Cardiac muscle cell (in vitro differentiated cells and primary cell): ENCODE measurements at regions not wholly inside any gene's neighbourhood (a gene's known extent, or its start where the extent isn't known, plus 50 kb on each side); places are given as distances from the start of the nearest gene placed in this dataset.
"Not testable (repeated sequence)": the region's sequence is repeated elsewhere in the genome, so short reads cannot be mapped to it uniquely, and the experiment has no call there.

Source experiments
- DNase-seq, 2 donors: peaks; one replicate each; pipeline versions ENCODE4 v3.0.0 to v3.0.0-alpha.2; 2010 to 2017; ENCODE audit warnings: low read depth in 1 of 2, low spot score in 1 of 2
- H3K27ac ChIP-seq: fragments of 200-600 bp; sonication (generic); 2 replicates; pipeline ENCODE4 v1.5.1; 2016
- H3K27me3 ChIP-seq: fragments of 200-600 bp; sonication (generic); 2 replicates; pipeline ENCODE4 v1.6.0; 2016; ENCODE audit warnings: control low read depth
- H3K36me3 ChIP-seq: fragments of 200-600 bp; sonication (generic); 2 replicates; pipeline ENCODE4 v1.5.1; 2016; ENCODE audit warnings: control low read depth
- H3K4me1 ChIP-seq: fragments of 200-600 bp; sonication (generic); 2 replicates; pipeline ENCODE4 v1.8.1; 2017; ENCODE audit warnings: low read depth, mild to moderate bottlenecking, mixed run types
- H3K4me3 ChIP-seq: fragments of 200-600 bp; sonication (generic); 2 replicates; pipeline ENCODE4 v1.5.1; 2016; ENCODE audit warnings: mild to moderate bottlenecking
- H3K9me3 ChIP-seq: fragments of 200-600 bp; sonication (generic); 2 replicates; pipeline ENCODE4 v1.5.1; 2017; ENCODE audit warnings: low read depth, mild to moderate bottlenecking, control low read depth
- TF ChIP-seq, protein P1 (sequence below): IDR thresholded peaks from 2 replicates; pipeline ENCODE4 v1.5.1; 2012; ENCODE audit warnings: low read depth, mild to moderate bottlenecking, low read length

DNA sequence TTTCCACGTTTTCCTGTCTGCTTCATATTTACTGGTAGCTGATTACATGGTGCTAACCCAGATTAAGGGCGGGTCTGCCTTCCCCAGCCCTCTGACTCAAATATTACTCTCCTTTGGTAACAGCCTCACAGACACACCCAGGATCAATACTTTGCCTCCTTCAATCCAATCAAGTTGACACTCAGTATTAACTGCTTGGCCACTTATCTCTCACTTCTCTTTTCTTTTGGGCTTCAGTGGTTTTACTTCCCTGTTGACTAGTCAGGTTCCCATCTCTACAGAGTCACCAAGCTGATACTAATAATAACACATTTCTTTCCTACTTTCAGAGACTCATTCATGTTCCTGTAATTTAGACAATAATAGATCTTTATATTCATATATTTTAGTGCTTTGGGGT lies 302.2 kb upstream of the MAP2 start:
- H3K9me3 ChIP-seq: no peaks in the 10 kb centered on the region
- H3K4me1 ChIP-seq: peaks cover 10% of the 10 kb centered on the region
- no peak overlapping the region for H3K4me3 ChIP-seq
- no peak overlapping the region for H3K27ac ChIP-seq
- DNase-seq: no peak
- no peaks in the 10 kb centered on the region for H3K27me3 ChIP-seq
- no peaks in the 10 kb centered on the region for H3K36me3 ChIP-seq
- TF ChIP-seq, protein P1, sequence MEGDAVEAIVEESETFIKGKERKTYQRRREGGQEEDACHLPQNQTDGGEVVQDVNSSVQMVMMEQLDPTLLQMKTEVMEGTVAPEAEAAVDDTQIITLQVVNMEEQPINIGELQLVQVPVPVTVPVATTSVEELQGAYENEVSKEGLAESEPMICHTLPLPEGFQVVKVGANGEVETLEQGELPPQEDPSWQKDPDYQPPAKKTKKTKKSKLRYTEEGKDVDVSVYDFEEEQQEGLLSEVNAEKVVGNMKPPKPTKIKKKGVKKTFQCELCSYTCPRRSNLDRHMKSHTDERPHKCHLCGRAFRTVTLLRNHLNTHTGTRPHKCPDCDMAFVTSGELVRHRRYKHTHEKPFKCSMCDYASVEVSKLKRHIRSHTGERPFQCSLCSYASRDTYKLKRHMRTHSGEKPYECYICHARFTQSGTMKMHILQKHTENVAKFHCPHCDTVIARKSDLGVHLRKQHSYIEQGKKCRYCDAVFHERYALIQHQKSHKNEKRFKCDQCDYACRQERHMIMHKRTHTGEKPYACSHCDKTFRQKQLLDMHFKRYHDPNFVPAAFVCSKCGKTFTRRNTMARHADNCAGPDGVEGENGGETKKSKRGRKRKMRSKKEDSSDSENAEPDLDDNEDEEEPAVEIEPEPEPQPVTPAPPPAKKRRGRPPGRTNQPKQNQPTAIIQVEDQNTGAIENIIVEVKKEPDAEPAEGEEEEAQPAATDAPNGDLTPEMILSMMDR: no peak

DNA sequence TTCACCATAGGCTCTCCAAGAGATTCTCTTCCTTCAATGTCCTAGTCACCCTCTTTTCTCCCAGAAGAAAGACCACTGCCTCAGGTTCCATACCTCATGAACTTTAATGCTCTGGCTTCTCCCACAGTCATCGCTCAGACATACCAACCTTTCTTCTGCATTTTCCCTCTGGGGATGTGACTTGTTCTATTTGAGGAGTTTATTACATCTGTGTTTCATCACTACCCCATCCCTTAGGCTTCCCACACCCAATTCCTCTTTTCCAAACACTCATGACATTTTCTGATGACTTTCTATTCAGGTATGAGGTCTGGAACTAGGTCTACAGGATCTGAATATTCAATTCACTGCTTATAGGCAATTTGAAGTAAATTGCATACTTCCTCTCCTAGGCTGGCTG lies 298.6 kb upstream of the MAP2 start:
- no peaks in the 10 kb centered on the region for H3K27me3 ChIP-seq
- TF ChIP-seq, protein P1: no peak
- H3K9me3 ChIP-seq: no peaks in the 10 kb centered on the region
- H3K4me3 ChIP-seq: no peak overlapping the region
- no peak for DNase-seq
- H3K36me3 ChIP-seq: no peaks in the 10 kb centered on the region
- peaks cover 6% of the 10 kb centered on the region for H3K4me1 ChIP-seq
- no peak overlapping the region for H3K27ac ChIP-seq

DNA sequence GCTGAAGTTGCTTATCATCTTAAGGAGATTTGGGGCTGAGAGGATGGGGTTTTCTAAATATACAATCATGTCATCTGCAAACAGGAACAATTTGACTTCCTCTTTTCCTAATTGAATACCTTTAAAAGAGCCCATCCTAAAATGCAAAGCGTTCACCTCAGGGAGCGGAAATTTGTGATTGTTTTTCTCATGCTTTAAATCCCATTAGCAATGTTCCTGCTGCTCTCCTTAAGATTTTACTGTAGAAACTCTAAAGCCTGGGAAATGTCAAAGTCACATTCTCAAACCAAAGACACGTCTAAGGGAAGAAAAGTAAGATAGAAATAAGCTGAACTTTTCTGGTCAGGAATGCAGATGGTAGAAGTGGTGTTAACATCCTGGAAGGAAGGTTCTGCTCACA lies 285.8 kb upstream of the MAP2 start:
- Histone ChIP-seq H3K27me3 (no peaks in the 10 kb centered on the region), H3K4me3 (no peak overlapping the region), H3K4me1 (no peaks in the 10 kb centered on the region), H3K9me3 (no peaks in the 10 kb centered on the region), H3K27ac (no peak overlapping the region), H3K36me3 (no peaks in the 10 kb centered on the region)
- TF ChIP-seq, protein P1: no peak
- no peak for DNase-seq

DNA sequence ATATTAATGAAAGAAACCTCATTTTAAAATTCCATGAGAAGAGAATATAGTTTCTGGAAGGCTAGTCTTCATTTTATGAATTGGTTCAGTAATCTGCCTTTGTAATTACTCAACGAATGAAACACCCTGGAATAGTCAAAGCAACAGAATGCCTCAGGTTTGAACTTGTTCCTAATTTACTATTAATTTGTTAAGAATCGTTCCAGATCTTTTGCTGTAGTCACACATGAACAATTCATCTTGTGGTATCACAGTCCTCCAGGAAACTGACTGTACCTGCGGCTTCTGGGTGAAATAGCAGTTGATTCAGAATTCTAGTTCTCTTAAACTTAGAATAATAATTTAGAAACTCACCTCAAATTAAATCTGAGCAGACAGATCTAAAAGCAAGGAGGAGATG lies 282.7 kb upstream of the MAP2 start:
- Histone ChIP-seq H3K4me1 (no peaks in the 10 kb centered on the region), H3K36me3 (no peaks in the 10 kb centered on the region), H3K9me3 (no peaks in the 10 kb centered on the region), H3K27ac (no peak overlapping the region), H3K27me3 (no peaks in the 10 kb centered on the region), H3K4me3 (no peak overlapping the region)
- DNase-seq: no peak
- TF ChIP-seq, protein P1: no peak

DNA sequence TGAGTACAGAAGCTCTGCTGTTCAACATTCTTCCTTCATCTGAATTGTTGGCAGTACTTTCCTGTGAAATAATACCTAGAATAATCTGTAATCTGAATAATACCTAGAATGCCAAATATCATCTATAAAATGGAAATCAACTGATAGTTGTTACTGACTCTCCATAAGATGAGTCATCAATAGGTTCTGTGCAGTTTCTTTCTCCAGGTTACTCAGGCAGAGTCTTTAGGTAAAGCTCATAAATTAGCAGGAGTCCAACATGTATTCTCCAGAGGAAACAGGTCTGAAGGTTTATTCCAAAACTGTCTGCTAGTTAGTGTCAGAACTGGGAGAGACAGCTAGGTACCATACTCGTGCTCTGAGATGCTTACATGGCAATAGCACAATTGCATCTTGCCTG lies 282.0 kb upstream of the MAP2 start:
- Histone ChIP-seq H3K36me3 (no peaks in the 10 kb centered on the region), H3K4me3 (no peak overlapping the region), H3K9me3 (no peaks in the 10 kb centered on the region), H3K4me1 (no peaks in the 10 kb centered on the region), H3K27me3 (no peaks in the 10 kb centered on the region), H3K27ac (no peak overlapping the region)
- TF ChIP-seq, protein P1: no peak
- DNase-seq: no peak

DNA sequence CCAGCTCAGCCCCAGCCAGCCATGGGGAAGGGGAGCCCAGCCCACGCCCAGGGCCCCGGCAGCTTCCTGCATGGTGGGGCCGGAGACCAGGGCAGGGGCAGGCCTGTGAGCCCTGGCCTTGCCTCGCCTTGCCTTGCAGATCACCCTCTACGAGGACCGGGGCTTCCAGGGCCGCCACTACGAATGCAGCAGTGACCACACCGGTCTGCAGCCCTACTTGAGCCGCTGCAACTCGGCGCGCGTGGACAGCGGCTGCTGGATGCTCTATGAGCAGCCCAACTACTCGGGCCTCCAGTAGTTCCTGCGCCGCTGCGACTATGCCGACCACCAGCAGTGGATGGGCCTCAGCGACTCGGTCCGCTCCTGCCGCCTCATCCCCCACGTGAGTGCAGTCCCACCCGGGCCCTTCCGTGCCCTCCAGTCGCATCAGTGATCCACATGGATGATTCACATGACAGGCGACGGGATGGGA lies 278.6 kb upstream of the MAP2 start:
- H3K27ac ChIP-seq, H3K9me3 ChIP-seq, H3K4me1 ChIP-seq, DNase-seq, H3K4me3 ChIP-seq, H3K27me3 ChIP-seq, H3K36me3 ChIP-seq: not testable (repeated sequence)
